ENCODE measurements at regions not wholly inside any gene's neighbourhood (a gene's known extent, or its start where the extent isn't known, plus 50 kb on each side); places are given as distances from the start of the nearest gene placed in this dataset.
A peak's percentile ranks its signal among the peaks of the same experiment; 100 is the strongest.

GRCh38 chr10:20981419-20981953, 84.4 kb upstream of the NEBL start:
- no peak for DNase-seq (ENCODE audit: low spot score)

GRCh38 chr10:20978617-20979016, 81.5 kb upstream of the NEBL start:
- no peak for DNase-seq (ENCODE audit: low spot score)

- DNase-seq (ENCODE audit: low spot score) = no peak
Observed at GRCh38 chr10:20977300-20977699, 80.2 kb upstream of the NEBL start.

GRCh38 chr10:20976891-20977290, 79.8 kb upstream of the NEBL start:
- no peak for DNase-seq (ENCODE audit: low spot score)

- DNase-seq (ENCODE audit: low spot score) = no peak
Observed at GRCh38 chr10:20976390-20976789, 79.3 kb upstream of the NEBL start.

GRCh38 chr10:20975236-20975635, 78.1 kb upstream of the NEBL start:
- DNase-seq (ENCODE audit: low spot score) = no peak

- DNase-seq (ENCODE audit: low spot score) = no peak
Observed at GRCh38 chr10:20972925-20973324, 75.8 kb upstream of the NEBL start.

- no peak for DNase-seq (ENCODE audit: low spot score)
Observed at GRCh38 chr10:20971901-20972300, 74.8 kb upstream of the NEBL start.

- no peak for DNase-seq (ENCODE audit: low spot score)
Observed at GRCh38 chr10:20970708-20971107, 73.6 kb upstream of the NEBL start.

- DNase-seq (ENCODE audit: low spot score) = peak; percentile 52
Observed at GRCh38 chr10:20970044-20970443, 72.9 kb upstream of the NEBL start.

GRCh38 chr10:20966426-20966825, 69.3 kb upstream of the NEBL start:
- DNase-seq (ENCODE audit: low spot score) = no peak

- DNase-seq (ENCODE audit: low spot score) = no peak
Observed at GRCh38 chr10:20963721-20964595, 66.8 kb upstream of the NEBL start.

- peak; percentile 65 for DNase-seq (ENCODE audit: low spot score)
Observed at GRCh38 chr10:20963056-20963455, 65.9 kb upstream of the NEBL start.

- DNase-seq (ENCODE audit: low spot score) = no peak
Observed at GRCh38 chr10:20962165-20962564, 65.1 kb upstream of the NEBL start.

- DNase-seq (ENCODE audit: low spot score) = no peak
Observed at GRCh38 chr10:20959242-20959641, 62.1 kb upstream of the NEBL start.

GRCh38 chr10:20958764-20959163, 61.7 kb upstream of the NEBL start:
- DNase-seq (ENCODE audit: low spot score) = no peak

- DNase-seq (ENCODE audit: low spot score) = no peak
Observed at GRCh38 chr10:20958225-20958624, 61.1 kb upstream of the NEBL start.

- no peak for DNase-seq (ENCODE audit: low spot score)
Observed at GRCh38 chr10:20957744-20958143, 60.6 kb upstream of the NEBL start.

- DNase-seq (ENCODE audit: low spot score) = no peak
Observed at GRCh38 chr10:20956843-20957242, 59.7 kb upstream of the NEBL start.

GRCh38 chr10:20955355-20955893, 58.3 kb upstream of the NEBL start:
- no peak for DNase-seq (ENCODE audit: low spot score)

- DNase-seq (ENCODE audit: low spot score) = no peak
Observed at GRCh38 chr10:20954519-20954918, 57.4 kb upstream of the NEBL start.

- no peak for DNase-seq (ENCODE audit: low spot score)
Observed at GRCh38 chr10:20953120-20953519, 56.0 kb upstream of the NEBL start.

GRCh38 chr10:20949967-20950366, 52.9 kb upstream of the NEBL start:
- DNase-seq (ENCODE audit: low spot score) = no peak

Measured in kidney tubule cell (primary cell).